Chondrocyte (in vitro differentiated cells): ENCODE measurements at regions not wholly inside any gene's neighbourhood (a gene's known extent, or its start where the extent isn't known, plus 50 kb on each side); places are given as distances from the start of the nearest gene placed in this dataset.
"Not testable (repeated sequence)": the region's sequence is repeated elsewhere in the genome, so short reads cannot be mapped to it uniquely, and the experiment has no call there.

ENCODE experiments used
- DNase-seq: peaks from one replicate; pipeline ENCODE4 v3.0.0; 2021; ENCODE audit warnings: mixed read lengths, low spot score
- H3K27ac Mint-ChIP-seq: one replicate; pipeline ENCODE4 v1.8.0; 2021; ENCODE audit warnings: mild to moderate bottlenecking, moderate library complexity, mixed read lengths; ENCODE audit not compliant: unreplicated experiment
- H3K27me3 Mint-ChIP-seq: 2 replicates; pipeline ENCODE4 v1.8.0; 2021; ENCODE audit warnings: low read depth, mixed read lengths
- H3K36me3 Mint-ChIP-seq: 2 replicates; pipeline ENCODE4 v1.8.0; 2021; ENCODE audit warnings: low read depth, mixed read lengths
- H3K4me1 Mint-ChIP-seq: 2 replicates; pipeline ENCODE4 v1.8.0; 2021; ENCODE audit warnings: low read depth, mild to moderate bottlenecking, mixed read lengths
- H3K4me3 Mint-ChIP-seq: one replicate; pipeline ENCODE4 v1.8.0; 2021; ENCODE audit warnings: mild to moderate bottlenecking, moderate library complexity, mixed read lengths; ENCODE audit not compliant: unreplicated experiment
- H3K9me3 Mint-ChIP-seq: 2 replicates; pipeline ENCODE4 v1.8.0; 2021; ENCODE audit warnings: low read depth, mixed read lengths
- CTCF ChIP-seq: fragments of 200-600 bp; sonication (generic); IDR thresholded peaks from 2 replicates; pipeline ENCODE4 v1.5.0; 2021; ENCODE audit warnings: antibody characterized with exemption, mild to moderate bottlenecking, moderate library complexity

- H3K9me3 Mint-ChIP-seq, result no peaks in the 10 kb centered on the region
- H3K27ac Mint-ChIP-seq, result no peak overlapping the region
- no peak for TF ChIP-seq CTCF
- H3K27me3 Mint-ChIP-seq, result peaks cover 18% of the 10 kb centered on the region
- no peak for DNase-seq
- H3K4me1 Mint-ChIP-seq, result no peaks in the 10 kb centered on the region
- no peaks in the 10 kb centered on the region for H3K36me3 Mint-ChIP-seq
- no peak overlapping the region for H3K4me3 Mint-ChIP-seq
Observed at GRCh38 chr5:152470167-152470566, 65.1 kb upstream of the NMUR2 start.

GRCh38 chr5:152472083-152472482, 67.0 kb upstream of the NMUR2 start:
- Mint-ChIP-seq H3K4me1 (no peaks in the 10 kb centered on the region), H3K27me3 (peaks cover 21% of the 10 kb centered on the region), H3K36me3 (no peaks in the 10 kb centered on the region), H3K9me3 (no peaks in the 10 kb centered on the region), H3K4me3 (no peak overlapping the region), H3K27ac (no peak overlapping the region)
- DNase-seq, result no peak
- TF ChIP-seq CTCF, result no peak

- Mint-ChIP-seq H3K9me3 (no peaks in the 10 kb centered on the region), H3K27me3 (peaks cover 16% of the 10 kb centered on the region), H3K4me1 (no peaks in the 10 kb centered on the region), H3K27ac (no peak overlapping the region), H3K36me3 (no peaks in the 10 kb centered on the region), H3K4me3 (no peak overlapping the region)
- no peak for TF ChIP-seq CTCF
- DNase-seq, result no peak
Observed at GRCh38 chr5:152474961-152475360, 69.9 kb upstream of the NMUR2 start.

GRCh38 chr5:152477536-152477935, 72.5 kb upstream of the NMUR2 start:
- DNase-seq, result no peak
- Mint-ChIP-seq H3K9me3 (no peaks in the 10 kb centered on the region), H3K36me3 (no peaks in the 10 kb centered on the region), H3K4me1 (no peaks in the 10 kb centered on the region), H3K27ac (no peak overlapping the region), H3K4me3 (no peak overlapping the region), H3K27me3 (peaks cover 3% of the 10 kb centered on the region)
- no peak for TF ChIP-seq CTCF

- H3K4me1 Mint-ChIP-seq, H3K27me3 Mint-ChIP-seq, H3K36me3 Mint-ChIP-seq: not testable (repeated sequence)
Observed at GRCh38 chr5:152479866-152480265, 74.8 kb upstream of the NMUR2 start.

GRCh38 chr5:152480677-152481076, 75.6 kb upstream of the NMUR2 start:
- H3K4me3 Mint-ChIP-seq, H3K9me3 Mint-ChIP-seq, H3K4me1 Mint-ChIP-seq, H3K27ac Mint-ChIP-seq, H3K36me3 Mint-ChIP-seq, DNase-seq, H3K27me3 Mint-ChIP-seq: not testable (repeated sequence)

More at GRCh38 chr5:152479866-152480265, 74.8 kb upstream of the NMUR2 start:
- not testable (repeated sequence) for H3K27ac Mint-ChIP-seq, DNase-seq, H3K4me3 Mint-ChIP-seq, H3K9me3 Mint-ChIP-seq
